HFFc6 (cell line): ENCODE measurements at regions not wholly inside any gene's neighbourhood (a gene's known extent, or its start where the extent isn't known, plus 50 kb on each side); places are given as distances from the start of the nearest gene placed in this dataset.

ENCODE experiments used
- DNase-seq: peaks from one replicate; pipeline ENCODE4 v3.0.0-alpha.2; 2018
- H3K27ac Mint-ChIP-seq: 2 replicates; pipeline ENCODE4 v1.8.0; 2020; ENCODE audit warnings: mild to moderate bottlenecking, mixed read lengths
- H3K27me3 Mint-ChIP-seq: 2 replicates; pipeline ENCODE4 v1.8.0; 2021; ENCODE audit warnings: mild to moderate bottlenecking, moderate library complexity, mixed read lengths; ENCODE audit not compliant: insufficient read depth
- H3K36me3 Mint-ChIP-seq: 2 replicates; pipeline ENCODE4 v1.8.0; 2021; ENCODE audit warnings: low read depth, mixed read lengths
- H3K4me1 Mint-ChIP-seq: 2 replicates; pipeline ENCODE4 v1.8.0; 2020; ENCODE audit warnings: low read depth, mixed read lengths
- H3K4me3 Mint-ChIP-seq: 2 replicates; pipeline ENCODE4 v1.8.0; 2020; ENCODE audit warnings: mild to moderate bottlenecking, moderate library complexity, mixed read lengths
- H3K9me3 Mint-ChIP-seq: 2 replicates; pipeline ENCODE4 v1.8.0; 2020; ENCODE audit warnings: mild to moderate bottlenecking, mixed read lengths
- TF ChIP-seq, protein P1 (sequence below): fragments of 200-600 bp; sonication (generic); IDR thresholded peaks from 2 replicates; pipeline ENCODE4 v1.5.0; 2021; ENCODE audit warnings: antibody characterized with exemption, mild to moderate bottlenecking

DNA sequence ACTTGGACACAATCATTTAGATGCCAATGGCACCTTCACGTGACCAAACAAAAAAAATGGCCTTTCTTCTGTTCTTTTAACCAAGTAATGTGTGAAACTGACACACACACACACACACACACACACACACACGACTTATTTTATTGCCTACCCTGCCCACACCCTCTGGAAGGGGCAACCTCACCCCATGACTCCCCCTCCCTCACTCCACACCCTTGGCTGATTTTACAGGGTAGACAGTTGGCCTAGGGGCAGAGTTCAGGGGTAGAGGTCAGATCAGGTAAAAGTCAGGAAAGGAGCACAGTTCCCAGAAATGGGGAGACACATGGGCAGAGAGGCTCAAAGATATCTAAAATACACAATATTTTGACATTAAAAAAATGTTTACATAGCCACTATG, 144.8 kb upstream of the GJB5 start:
- no peak for DNase-seq

DNA sequence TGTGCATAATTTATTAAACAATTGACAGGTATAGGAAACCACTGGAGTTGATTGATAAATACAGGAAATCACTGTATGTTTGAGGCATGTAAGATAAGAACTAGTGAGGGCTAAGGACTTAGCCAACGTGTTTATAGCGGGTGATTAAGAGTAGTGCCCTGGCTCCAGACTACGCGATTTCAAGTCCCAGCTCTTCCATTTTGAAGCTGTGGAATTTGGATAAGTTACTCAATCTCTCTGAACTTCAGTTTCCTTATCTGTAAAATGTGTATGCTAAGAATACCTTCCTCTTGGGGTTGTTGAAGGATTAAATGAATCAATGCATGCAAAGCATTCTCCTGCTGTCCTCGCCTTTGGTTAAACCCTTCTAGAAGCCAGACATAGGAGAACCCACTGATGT, 143.3 kb upstream of the GJB5 start:
- H3K9me3 Mint-ChIP-seq = peaks cover 53% of the 10 kb centered on the region
- H3K4me3 Mint-ChIP-seq = no peak overlapping the region
- H3K27me3 Mint-ChIP-seq = no peaks in the 10 kb centered on the region; the same call in 1 of the 2 replicates
- DNase-seq = no peak
- no peaks in the 10 kb centered on the region for H3K4me1 Mint-ChIP-seq
- H3K36me3 Mint-ChIP-seq = peaks cover 9% of the 10 kb centered on the region
- TF ChIP-seq, protein P1, sequence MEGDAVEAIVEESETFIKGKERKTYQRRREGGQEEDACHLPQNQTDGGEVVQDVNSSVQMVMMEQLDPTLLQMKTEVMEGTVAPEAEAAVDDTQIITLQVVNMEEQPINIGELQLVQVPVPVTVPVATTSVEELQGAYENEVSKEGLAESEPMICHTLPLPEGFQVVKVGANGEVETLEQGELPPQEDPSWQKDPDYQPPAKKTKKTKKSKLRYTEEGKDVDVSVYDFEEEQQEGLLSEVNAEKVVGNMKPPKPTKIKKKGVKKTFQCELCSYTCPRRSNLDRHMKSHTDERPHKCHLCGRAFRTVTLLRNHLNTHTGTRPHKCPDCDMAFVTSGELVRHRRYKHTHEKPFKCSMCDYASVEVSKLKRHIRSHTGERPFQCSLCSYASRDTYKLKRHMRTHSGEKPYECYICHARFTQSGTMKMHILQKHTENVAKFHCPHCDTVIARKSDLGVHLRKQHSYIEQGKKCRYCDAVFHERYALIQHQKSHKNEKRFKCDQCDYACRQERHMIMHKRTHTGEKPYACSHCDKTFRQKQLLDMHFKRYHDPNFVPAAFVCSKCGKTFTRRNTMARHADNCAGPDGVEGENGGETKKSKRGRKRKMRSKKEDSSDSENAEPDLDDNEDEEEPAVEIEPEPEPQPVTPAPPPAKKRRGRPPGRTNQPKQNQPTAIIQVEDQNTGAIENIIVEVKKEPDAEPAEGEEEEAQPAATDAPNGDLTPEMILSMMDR = no peak
- H3K27ac Mint-ChIP-seq = no peak overlapping the region

More for the DNA sequence above, 144.8 kb upstream of the GJB5 start:
- Mint-ChIP-seq H3K4me1 (no peaks in the 10 kb centered on the region), H3K27me3 (no peaks in the 10 kb centered on the region; the same call in 1 of the 2 replicates), H3K4me3 (no peak overlapping the region), H3K36me3 (peaks cover 9% of the 10 kb centered on the region), H3K9me3 (peaks cover 43% of the 10 kb centered on the region), H3K27ac (no peak overlapping the region)
- TF ChIP-seq, protein P1 = no peak

DNA sequence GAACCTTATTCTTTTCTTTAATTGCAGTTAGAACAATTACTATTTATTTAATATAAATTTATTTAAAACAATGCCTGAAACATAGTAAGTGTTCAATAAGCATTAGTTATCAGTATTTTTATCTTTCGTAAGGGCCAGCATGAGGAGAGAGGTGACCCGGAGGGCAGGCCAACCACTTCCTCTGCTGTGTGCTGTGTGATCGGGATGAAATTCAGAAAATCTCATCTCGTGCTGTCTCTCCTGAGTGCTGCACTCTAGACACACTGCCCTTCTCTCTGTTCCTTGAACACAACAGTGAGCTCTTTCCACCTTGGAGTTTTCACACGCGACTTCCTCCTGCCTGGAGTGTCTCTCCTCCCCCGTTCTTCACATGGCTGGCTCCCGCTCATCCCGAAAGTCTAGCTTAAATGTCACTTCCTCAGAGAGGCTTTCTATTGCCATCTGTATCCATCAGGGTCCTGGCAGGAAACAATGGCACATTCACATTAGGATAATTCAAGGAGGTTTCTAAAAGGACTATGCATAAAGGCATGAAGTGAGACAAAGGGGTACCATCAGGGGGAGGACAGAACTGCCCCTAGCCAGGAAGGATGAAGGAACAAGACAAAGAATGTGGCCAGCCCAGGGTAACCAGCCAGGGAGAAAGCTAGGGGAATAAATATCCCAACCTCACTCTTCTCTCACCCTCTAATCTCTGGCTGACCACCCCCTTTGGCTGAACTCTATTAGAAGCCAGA, 142.6 kb upstream of the GJB5 start:
- Mint-ChIP-seq H3K27me3 (no peaks in the 10 kb centered on the region; the same call in 1 of the 2 replicates), H3K9me3 (peaks cover 52% of the 10 kb centered on the region)
- TF ChIP-seq, protein P1 = no peak

DNA sequence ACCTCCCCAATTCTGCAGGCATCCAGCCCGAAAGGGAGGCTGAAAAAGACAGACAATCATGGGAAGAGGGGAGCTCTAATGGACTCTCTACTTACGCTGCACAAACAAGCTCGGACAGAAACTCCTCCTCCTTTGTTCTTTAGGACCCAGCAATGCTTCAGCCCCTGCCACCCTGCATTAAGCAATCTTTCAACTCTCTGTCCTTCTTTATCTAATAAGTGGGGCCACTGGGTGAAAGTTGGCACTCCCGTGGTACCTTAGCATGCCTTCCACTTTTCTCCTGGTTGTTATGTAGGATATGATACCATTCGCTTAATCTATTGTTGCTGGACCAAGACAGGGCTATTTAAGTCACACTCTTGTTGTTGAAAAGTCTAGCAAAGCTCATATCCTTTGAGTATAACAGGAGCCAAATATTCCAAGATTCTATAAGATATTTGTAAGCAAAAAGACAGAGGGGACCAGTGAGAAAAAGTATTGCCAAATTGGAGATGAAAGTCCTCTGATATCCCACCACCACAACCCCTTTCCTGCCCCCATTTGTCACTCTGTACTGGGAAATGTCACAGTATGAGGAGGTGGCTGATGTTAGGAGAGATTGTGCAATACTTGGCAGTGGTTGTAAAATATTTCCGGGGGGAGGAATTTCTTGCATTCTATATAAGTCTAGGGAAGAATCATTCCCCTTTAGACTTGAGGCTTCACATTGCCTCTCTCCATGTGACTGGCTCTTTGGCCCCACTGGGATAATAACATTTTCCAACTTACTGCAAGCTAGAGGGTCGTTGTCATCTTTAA, 137.3 kb upstream of the GJB5 start:
- Mint-ChIP-seq H3K27me3 (peaks cover 4% of the 10 kb centered on the region), H3K4me3 (no peak overlapping the region), H3K27ac (no peak overlapping the region), H3K4me1 (no peaks in the 10 kb centered on the region), H3K36me3 (peaks cover 5% of the 10 kb centered on the region; the same call in 1 of the 2 replicates), H3K9me3 (peaks cover 53% of the 10 kb centered on the region)
- DNase-seq = no peak
- TF ChIP-seq, protein P1 = no peak

More for the DNA sequence above, 142.6 kb upstream of the GJB5 start:
- H3K4me1 Mint-ChIP-seq = no peaks in the 10 kb centered on the region
- H3K27ac Mint-ChIP-seq = no peak overlapping the region
- peaks cover 9% of the 10 kb centered on the region for H3K36me3 Mint-ChIP-seq
- DNase-seq = no peak
- H3K4me3 Mint-ChIP-seq = no peak overlapping the region

DNA sequence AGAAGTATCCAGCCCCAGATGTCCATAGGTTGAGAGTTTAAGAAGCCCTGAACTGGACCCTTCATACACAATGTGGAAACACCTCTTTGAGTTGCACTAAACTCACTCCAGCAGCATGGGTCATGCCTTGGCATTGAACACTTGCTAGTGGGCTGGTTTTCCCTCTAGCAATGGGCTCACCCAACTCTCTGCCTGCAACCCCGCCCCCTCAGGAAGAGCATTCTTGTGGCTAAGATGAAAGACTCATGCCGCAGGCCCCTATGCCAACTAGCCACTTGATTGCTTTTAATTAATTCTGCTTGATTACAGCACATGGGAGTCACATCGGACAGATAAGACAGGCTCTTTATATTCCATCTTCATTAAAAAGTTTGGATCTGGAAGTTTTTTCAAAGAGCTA, 136.5 kb upstream of the GJB5 start:
- Mint-ChIP-seq H3K27me3 (peaks cover 4% of the 10 kb centered on the region), H3K4me3 (no peak overlapping the region), H3K27ac (no peak overlapping the region), H3K4me1 (no peaks in the 10 kb centered on the region), H3K36me3 (peaks cover 5% of the 10 kb centered on the region; the same call in 1 of the 2 replicates), H3K9me3 (peaks cover 53% of the 10 kb centered on the region)
- TF ChIP-seq, protein P1 = no peak
- DNase-seq = no peak
